ENCODE measurements at regions not wholly inside any gene's neighbourhood (a gene's known extent, or its start where the extent isn't known, plus 50 kb on each side); places are given as distances from the start of the nearest gene placed in this dataset.

- intact Hi-C loops (cut with DNase I): loop anchor here in 7 of 10 donors (5.0 to 10.0 kb wide), 5 partner anchors 204 to 774 kb away; partner anchors contain the start of gene PIK3R1 (in 1 of the 7)
- Histone ChIP-seq H3K36me3 (no peaks in the 10 kb centered on the region), H3K27me3 (no peaks in the 10 kb centered on the region), H3K4me1 (peaks cover 0 to 13% (median 0%) of the 10 kb centered on the region in 9 donors), H3K27ac (no peak overlapping the region), H3K4me3 (no peak overlapping the region), H3K9me3 (no peaks in the 10 kb centered on the region)
- DNase-seq (no peak), ATAC-seq (no peak)
- no peak for TF ChIP-seq CTCF (IDR thresholded peaks at IDR 0.05)
- WGBS, 2 donors: 73 to 77% methylated on average over 8 of the region's 8 CpGs
These were observed 294.1 kb upstream of the CD180 start for GRCh38 chr5:67490543-67491321.

DNA sequence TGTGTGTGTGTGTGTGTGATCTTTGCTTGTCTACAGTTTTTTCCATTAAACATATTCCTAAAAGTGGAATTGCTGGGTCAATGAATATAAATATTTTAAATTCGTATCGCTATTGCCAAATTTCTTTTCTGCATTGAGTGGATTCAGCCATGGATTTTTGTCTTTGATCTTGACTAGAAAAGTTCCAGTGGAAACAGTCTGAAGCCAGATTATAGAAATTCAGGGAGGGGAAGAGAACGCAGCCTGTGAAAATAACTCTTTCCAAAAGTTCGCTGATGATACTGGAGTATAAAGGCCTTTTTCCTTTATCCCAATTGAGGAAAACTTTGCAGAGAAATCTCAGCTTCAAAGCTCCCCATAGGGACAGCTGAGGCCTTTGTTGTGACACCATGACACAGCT is 292.3 kb upstream of the CD180 start:
- WGBS, 2 donors: 88 to 91% methylated on average over 4 of the region's 4 CpGs
- ATAC-seq: no peak
- Histone ChIP-seq H3K4me1 (peaks cover 0 to 2% (median 0%) of the 10 kb centered on the region in 9 donors), H3K4me3 (no peak overlapping the region), H3K36me3 (no peaks in the 10 kb centered on the region), H3K27me3 (no peaks in the 10 kb centered on the region), H3K27ac (no peak overlapping the region), H3K9me3 (no peaks in the 10 kb centered on the region)
- intact Hi-C loops (cut with DNase I): no loop called here
- no peak for TF ChIP-seq CTCF (IDR thresholded peaks at IDR 0.05)
- DNase-seq: no peak

- Histone ChIP-seq H3K4me1 (no peaks in the 10 kb centered on the region), H3K9me3 (no peaks in the 10 kb centered on the region), H3K36me3 (no peaks in the 10 kb centered on the region), H3K4me3 (no peak overlapping the region), H3K27me3 (no peaks in the 10 kb centered on the region), H3K27ac (no peak overlapping the region)
- no peak for DNase-seq
- no peak for ATAC-seq
- intact Hi-C loops (cut with DNase I): no loop called here
- WGBS, 2 donors: 76 to 82% methylated on average over 4 of the region's 4 CpGs
- TF ChIP-seq CTCF (IDR thresholded peaks at IDR 0.05): no peak
These were observed 291.3 kb upstream of the CD180 start for GRCh38 chr5:67487862-67488261.

DNA sequence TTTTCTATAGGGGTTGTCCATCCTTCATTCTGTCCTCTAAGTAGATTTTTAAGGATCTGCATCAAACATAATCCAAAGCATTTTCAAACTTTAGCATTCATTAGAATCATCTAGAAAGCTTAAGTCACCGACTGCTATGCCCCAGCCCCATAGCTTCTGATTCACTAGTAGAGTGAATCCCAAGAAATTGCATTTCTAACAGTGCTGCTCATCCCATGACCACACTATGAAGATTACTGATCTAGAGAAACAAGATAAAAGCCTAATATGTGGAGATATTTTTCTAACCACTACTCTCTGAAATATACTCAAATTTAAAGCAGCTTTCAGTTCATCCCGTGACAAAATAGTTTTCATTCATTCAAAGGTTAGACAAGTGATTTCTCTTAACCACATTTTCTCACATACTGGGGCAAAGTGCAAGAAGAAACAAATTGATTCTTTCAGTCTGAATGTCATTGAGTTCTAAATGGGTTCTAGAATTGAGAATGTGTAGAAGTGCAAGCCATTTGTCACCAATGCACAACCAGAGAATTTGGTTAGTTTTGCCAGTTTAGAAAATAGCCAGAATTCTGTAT is 286.9 kb upstream of the CD180 start:
- no peak overlapping the region for H3K27ac ChIP-seq
- no peak overlapping the region for H3K4me3 ChIP-seq
- ATAC-seq: no peak
- H3K9me3 ChIP-seq: no peaks in the 10 kb centered on the region
- intact Hi-C loops (cut with DNase I): no loop called here
- H3K4me1 ChIP-seq: no peaks in the 10 kb centered on the region
- WGBS, 2 donors: 92 to 93% methylated on average over 2 of the region's 2 CpGs
- no peaks in the 10 kb centered on the region for H3K36me3 ChIP-seq
- H3K27me3 ChIP-seq: no peaks in the 10 kb centered on the region
- no peak for TF ChIP-seq CTCF (IDR thresholded peaks at IDR 0.05)
- DNase-seq: no peak

Measured in heart right ventricle (tissue), 16 donors.